H9 (cell line): ENCODE measurements at regions not wholly inside any gene's neighbourhood (a gene's known extent, or its start where the extent isn't known, plus 50 kb on each side); places are given as distances from the start of the nearest gene placed in this dataset.
"Not testable (repeated sequence)": the region's sequence is repeated elsewhere in the genome, so short reads cannot be mapped to it uniquely, and the experiment has no call there.

Source experiments
- DNase-seq: peaks from one replicate; pipeline ENCODE4 v3.0.0-alpha.2; 2017
- H2AFZ ChIP-seq: one replicate; pipeline ENCODE4 v1.6.1; 2013; ENCODE audit warnings: mild to moderate bottlenecking, low read length, control low read depth, moderate library complexity
- H2AK5ac ChIP-seq: 2 replicates; pipeline ENCODE4 v1.6.1; 2013; ENCODE audit warnings: low read length, control low read depth, mixed read lengths; ENCODE audit not compliant: insufficient read length
- H2BK120ac ChIP-seq: one replicate; pipeline ENCODE4 v1.6.1; 2013; ENCODE audit warnings: low read depth, mild to moderate bottlenecking, low read length, control low read depth, inconsistent platforms; ENCODE audit not compliant: poor library complexity, severe bottlenecking
- H2BK12ac ChIP-seq: 2 replicates; pipeline ENCODE4 v1.6.1; 2013; ENCODE audit warnings: low read length, control low read depth, mixed read lengths, low read depth; ENCODE audit not compliant: insufficient read length
- H2BK15ac ChIP-seq: 2 replicates; pipeline ENCODE4 v1.6.1; 2013; ENCODE audit warnings: low read depth, low read length, control low read depth
- H2BK20ac ChIP-seq: one replicate; pipeline ENCODE4 v1.6.1; 2013; ENCODE audit warnings: low read depth, mild to moderate bottlenecking, low read length, control low read depth, inconsistent platforms; ENCODE audit not compliant: poor library complexity, severe bottlenecking
- H2BK5ac ChIP-seq: 2 replicates; pipeline ENCODE4 v1.6.1; 2013; ENCODE audit warnings: low read length, control low read depth, mixed read lengths; ENCODE audit not compliant: insufficient read length
- H3K14ac ChIP-seq: 2 replicates; pipeline ENCODE4 v1.6.1; 2013; ENCODE audit warnings: low read length, control low read depth; ENCODE audit not compliant: insufficient read depth
- H3K18ac ChIP-seq: 2 replicates; pipeline ENCODE4 v1.6.1; 2013; ENCODE audit warnings: low read depth, mild to moderate bottlenecking, mixed read lengths, low read length, control low read depth; ENCODE audit not compliant: insufficient read length
- H3K23ac ChIP-seq: 2 replicates; pipeline ENCODE4 v1.6.1; 2013; ENCODE audit warnings: low read length, control low read depth, mixed read lengths, low read depth; ENCODE audit not compliant: insufficient read length
- H3K23me2 ChIP-seq: 2 replicates; pipeline ENCODE4 v1.6.1; 2013; ENCODE audit warnings: low read depth, mild to moderate bottlenecking, mixed read lengths, low read length, control low read depth; ENCODE audit not compliant: insufficient read length, poor library complexity, severe bottlenecking
- H3K27ac ChIP-seq: 2 replicates; pipeline ENCODE4 v1.5.1; 2013; ENCODE audit warnings: low read length, control low read depth, mixed read lengths, low read depth; ENCODE audit not compliant: insufficient read length
- H3K27me3 ChIP-seq: 2 replicates; pipeline ENCODE4 v1.6.1; 2013; ENCODE audit warnings: low read length, control low read depth, inconsistent platforms; ENCODE audit not compliant: insufficient read depth
- H3K4ac ChIP-seq: 2 replicates; pipeline ENCODE4 v1.6.1; 2013; ENCODE audit warnings: low read depth, mild to moderate bottlenecking, control low read depth, inconsistent platforms, low read length, moderate library complexity
- H3K4me1 ChIP-seq: 2 replicates; pipeline ENCODE4 v1.6.1; 2013; ENCODE audit warnings: low read length, control low read depth, inconsistent platforms; ENCODE audit not compliant: insufficient read depth
- H3K4me2 ChIP-seq: 2 replicates; pipeline ENCODE4 v1.6.1; 2013; ENCODE audit warnings: low read length, control low read depth, mixed read lengths; ENCODE audit not compliant: insufficient read length, insufficient read depth
- H3K56ac ChIP-seq: 2 replicates; pipeline ENCODE4 v1.6.1; 2013; ENCODE audit warnings: low read depth, mild to moderate bottlenecking, mixed read lengths, low read length, control low read depth; ENCODE audit not compliant: insufficient read length
- H3K79me1 ChIP-seq: 2 replicates; pipeline ENCODE4 v1.6.1; 2013; ENCODE audit warnings: low read depth, mild to moderate bottlenecking, moderate library complexity, low read length, control low read depth, inconsistent platforms; ENCODE audit not compliant: insufficient read depth, poor library complexity, severe bottlenecking
- H3K79me2 ChIP-seq: 2 replicates; pipeline ENCODE4 v1.6.1; 2013; ENCODE audit warnings: low read length, control low read depth, inconsistent platforms; ENCODE audit not compliant: insufficient read depth
- H3K9ac ChIP-seq: 2 replicates; pipeline ENCODE4 v1.6.1; 2013; ENCODE audit warnings: low read length, control low read depth, mixed read lengths; ENCODE audit not compliant: insufficient read length; ENCODE audit errors: extremely low read depth
- H3K9me3 ChIP-seq: one replicate; pipeline ENCODE4 v1.6.1; 2013; ENCODE audit warnings: low read depth, low read length, inconsistent platforms; ENCODE audit not compliant: control insufficient read depth
- H3T11ph ChIP-seq: one replicate; pipeline ENCODE4 v1.6.1; 2013; ENCODE audit warnings: mild to moderate bottlenecking, low read length, control low read depth, inconsistent platforms
- H4K20me1 ChIP-seq: one replicate; pipeline ENCODE4 v1.6.1; 2013; ENCODE audit not compliant: control insufficient read depth, insufficient read length, insufficient read depth
- H4K5ac ChIP-seq: 2 replicates; pipeline ENCODE4 v1.6.1; 2013; ENCODE audit warnings: low read depth, mild to moderate bottlenecking, mixed read lengths, low read length, control low read depth; ENCODE audit not compliant: insufficient read length
- H4K8ac ChIP-seq: replicated peaks from 2 replicates; pipeline ENCODE4 v1.6.1; 2013; ENCODE audit warnings: low read length, control low read depth, mixed read lengths, low read depth; ENCODE audit not compliant: insufficient read length
- H4K91ac ChIP-seq: 2 replicates; pipeline ENCODE4 v1.6.1; 2013; ENCODE audit warnings: low read depth, mild to moderate bottlenecking, moderate library complexity, mixed read lengths, low read length, control low read depth; ENCODE audit not compliant: insufficient read length
- H3K27ac Mint-ChIP-seq, 3 experiments: 2 replicates in 2 of 3; 3 replicates in 1 of 3; pipeline ENCODE4 v1.8.0; 2020 to 2021; ENCODE audit warnings: mixed read lengths in 3 of 3, mild to moderate bottlenecking in 1 of 3, moderate library complexity in 1 of 3
- H3K27me3 Mint-ChIP-seq: 2 replicates; pipeline ENCODE4 v1.8.0; 2021; ENCODE audit warnings: low read depth, mild to moderate bottlenecking, moderate library complexity, mixed read lengths
- H3K36me3 Mint-ChIP-seq, 3 experiments: 2 replicates in 2 of 3; 3 replicates in 1 of 3; pipeline ENCODE4 v1.8.0; 2020 to 2021; ENCODE audit warnings: low read depth in 3 of 3, mixed read lengths in 3 of 3; ENCODE audit not compliant: insufficient read depth in 1 of 3
- H3K4me1 Mint-ChIP-seq, 2 experiments: 2 replicates each; pipeline ENCODE4 v1.8.0; 2020; ENCODE audit warnings: mixed read lengths in 2 of 2
- H3K4me3 Mint-ChIP-seq, 2 experiments: 2 replicates in 1 of 2; 3 replicates in 1 of 2; pipeline ENCODE4 v1.8.0; 2020 to 2021; ENCODE audit warnings: mild to moderate bottlenecking in 2 of 2, mixed read lengths in 2 of 2, moderate library complexity in 1 of 2
- H3K9me3 Mint-ChIP-seq, 2 experiments: 2 replicates in 1 of 2; 3 replicates in 1 of 2; pipeline ENCODE4 v1.8.0; 2020; ENCODE audit warnings: mild to moderate bottlenecking in 2 of 2, mixed read lengths in 2 of 2, moderate library complexity in 1 of 2
- WGBS: extraction: QIAGEN DNeasy Blood & Tissue Kit; methylation state at CpG from one replicate; pipeline ENCODE4 v1.1.7; 2013; ENCODE audit warnings: missing lambda C conversion rate, low lambda C conversion rate, mixed read lengths; ENCODE audit not compliant: insufficient read length; ENCODE audit errors: extremely low coverage; 5-methylcytosine and 5-hydroxymethylcytosine counted together

DNA sequence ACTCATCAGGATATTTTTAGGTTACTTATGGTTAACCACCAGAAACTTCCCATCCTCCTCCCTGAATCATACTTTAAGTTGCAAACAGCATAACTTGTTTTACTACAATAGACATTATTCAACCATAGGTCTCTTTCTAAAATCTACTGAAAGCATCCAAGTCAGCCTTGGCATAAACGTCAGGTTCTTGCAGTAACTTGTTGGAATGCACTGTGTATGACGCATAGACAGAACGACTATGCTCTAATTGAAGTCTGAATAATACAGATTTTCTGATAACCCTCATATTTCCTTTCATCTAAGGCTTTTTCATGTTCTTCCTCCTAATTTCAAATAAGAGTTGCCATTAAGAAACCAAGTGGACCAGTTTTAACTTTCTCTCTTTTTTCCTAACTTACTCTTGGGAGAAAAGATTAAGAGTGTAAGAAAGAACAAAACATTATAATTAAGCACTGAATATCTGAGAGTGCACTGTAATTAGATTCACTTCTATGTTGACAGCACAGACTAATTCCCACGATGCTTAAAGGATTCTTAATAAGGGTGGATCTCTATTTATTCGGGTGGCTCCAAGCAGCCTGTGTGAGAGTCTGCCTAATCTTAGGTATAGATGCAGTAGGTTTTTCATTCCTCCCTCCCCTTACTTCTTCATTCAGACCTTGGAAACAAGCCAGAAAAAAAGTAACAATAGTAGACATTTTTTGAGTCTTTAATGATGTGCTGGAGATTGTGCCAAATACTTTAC lies 1100.1 kb downstream of the EPHA3 start:
- peaks cover 19 to 49% of the 10 kb centered on the region in 2 experiments for H3K9me3 Mint-ChIP-seq
- H3K56ac ChIP-seq, H3K27ac ChIP-seq, H3K23me2 ChIP-seq, H2BK20ac ChIP-seq, H2AK5ac ChIP-seq, H4K5ac ChIP-seq, H3K79me1 ChIP-seq, H2BK120ac ChIP-seq, H3K9ac ChIP-seq, H3K27ac Mint-ChIP-seq, H3K27me3 ChIP-seq, H3T11ph ChIP-seq, DNase-seq, H3K23ac ChIP-seq, H3K4me2 ChIP-seq, H3K14ac ChIP-seq, H3K4me3 Mint-ChIP-seq, H3K9me3 ChIP-seq, H3K27me3 Mint-ChIP-seq, H2BK5ac ChIP-seq, H3K79me2 ChIP-seq, H2AFZ ChIP-seq, H2BK15ac ChIP-seq, H2BK12ac ChIP-seq, H4K91ac ChIP-seq, H3K18ac ChIP-seq, H3K4me1 ChIP-seq, H3K4ac ChIP-seq, H4K20me1 ChIP-seq, H4K8ac ChIP-seq: not testable (repeated sequence)
- peaks cover 0 to 13% (median 4%) of the 10 kb centered on the region in 3 experiments; a peak in 4 of 7 replicates for H3K36me3 Mint-ChIP-seq
- no CpG with 5 or more reads among the region's 5 CpGs for WGBS
- peaks cover 3 to 14% of the 10 kb centered on the region in 2 experiments; a peak in 3 of 4 replicates for H3K4me1 Mint-ChIP-seq
